ENCODE measurements at regions not wholly inside any gene's neighbourhood (a gene's known extent, or its start where the extent isn't known, plus 50 kb on each side); places are given as distances from the start of the nearest gene placed in this dataset.

DNA sequence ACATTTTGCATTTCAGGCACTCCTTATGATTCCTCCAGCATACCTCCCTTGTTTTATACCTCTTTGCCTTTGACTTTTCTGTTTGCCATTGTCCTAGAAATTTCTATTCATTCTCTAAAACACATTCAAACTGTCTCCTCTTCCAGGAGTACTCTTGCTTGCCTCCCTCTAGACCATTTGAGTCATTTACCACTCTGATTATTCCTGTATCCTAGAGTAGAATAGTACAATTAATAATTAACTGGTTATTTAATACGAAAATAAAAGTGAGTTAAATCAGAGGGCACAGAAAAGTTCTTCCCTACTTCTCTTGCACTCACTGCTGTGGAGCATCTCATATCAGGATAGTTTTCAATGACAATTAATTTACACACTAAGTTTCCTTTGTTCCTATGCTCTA, 290.2 kb upstream of the RORA start:
- no peak overlapping the region for H3K23ac ChIP-seq (ENCODE audit: insufficient read length, low read depth, low read length)
- H3K56ac ChIP-seq (ENCODE audit: insufficient read length, low read depth, low read length): no peak overlapping the region
- H3K27ac ChIP-seq (ENCODE audit: insufficient read length, low read depth, low read length): no peak overlapping the region
- peaks cover 4% of the 10 kb centered on the region; the same call in 1 of the 2 replicates for H3K4me1 ChIP-seq (ENCODE audit: insufficient read depth, low read length)
- no peaks in the 10 kb centered on the region for H3K27me3 ChIP-seq (ENCODE audit: insufficient read depth, low read length)
- no peak for DNase-seq
- no peak overlapping the region for H3K14ac ChIP-seq (ENCODE audit: insufficient read depth, low read length)
- Mint-ChIP-seq H3K4me3 (no peak overlapping the region), H3K27me3 (ENCODE audit: low read depth) (no peaks in the 10 kb centered on the region), H3K36me3 (ENCODE audit: insufficient read depth in 1 of 3, low read depth in 3 of 3) (no peaks in the 10 kb centered on the region), H3K4me1 (peaks cover 15 to 19% of the 10 kb centered on the region in 2 experiments), H3K9me3 (no peaks in the 10 kb centered on the region), H3K27ac (peak overlapping the region in 1 of 3 experiments; percentile 30; a peak in 1 of 7 replicates)
- no peak overlapping the region for H3K18ac ChIP-seq (ENCODE audit: insufficient read length, low read depth, low read length)
- H4K8ac ChIP-seq (replicated peaks; ENCODE audit: insufficient read length, low read depth, low read length): no peak overlapping the region
- no CpG with 5 or more reads among the region's 1 CpG for WGBS (ENCODE audit: extremely low coverage, insufficient read length, low lambda C conversion rate)
- H2BK15ac ChIP-seq (ENCODE audit: low read depth, low read length): no peak overlapping the region
- no peak overlapping the region for H2BK5ac ChIP-seq (ENCODE audit: insufficient read length, low read length)
- H2BK20ac ChIP-seq (ENCODE audit: low read depth, low read length, poor library complexity, severe bottlenecking): no peak overlapping the region
- H3K79me1 ChIP-seq (ENCODE audit: insufficient read depth, low read depth, low read length, poor library complexity, severe bottlenecking): no peaks in the 10 kb centered on the region
- no peak overlapping the region for H2BK12ac ChIP-seq (ENCODE audit: insufficient read length, low read depth, low read length)
- no peak overlapping the region for H4K5ac ChIP-seq (ENCODE audit: insufficient read length, low read depth, low read length)
- no peaks in the 10 kb centered on the region for H3K23me2 ChIP-seq (ENCODE audit: insufficient read length, low read depth, low read length, poor library complexity, severe bottlenecking)
- H3K9me3 ChIP-seq (ENCODE audit: control insufficient read depth, low read depth, low read length): no peaks in the 10 kb centered on the region
- TF ChIP-seq, protein P1, sequence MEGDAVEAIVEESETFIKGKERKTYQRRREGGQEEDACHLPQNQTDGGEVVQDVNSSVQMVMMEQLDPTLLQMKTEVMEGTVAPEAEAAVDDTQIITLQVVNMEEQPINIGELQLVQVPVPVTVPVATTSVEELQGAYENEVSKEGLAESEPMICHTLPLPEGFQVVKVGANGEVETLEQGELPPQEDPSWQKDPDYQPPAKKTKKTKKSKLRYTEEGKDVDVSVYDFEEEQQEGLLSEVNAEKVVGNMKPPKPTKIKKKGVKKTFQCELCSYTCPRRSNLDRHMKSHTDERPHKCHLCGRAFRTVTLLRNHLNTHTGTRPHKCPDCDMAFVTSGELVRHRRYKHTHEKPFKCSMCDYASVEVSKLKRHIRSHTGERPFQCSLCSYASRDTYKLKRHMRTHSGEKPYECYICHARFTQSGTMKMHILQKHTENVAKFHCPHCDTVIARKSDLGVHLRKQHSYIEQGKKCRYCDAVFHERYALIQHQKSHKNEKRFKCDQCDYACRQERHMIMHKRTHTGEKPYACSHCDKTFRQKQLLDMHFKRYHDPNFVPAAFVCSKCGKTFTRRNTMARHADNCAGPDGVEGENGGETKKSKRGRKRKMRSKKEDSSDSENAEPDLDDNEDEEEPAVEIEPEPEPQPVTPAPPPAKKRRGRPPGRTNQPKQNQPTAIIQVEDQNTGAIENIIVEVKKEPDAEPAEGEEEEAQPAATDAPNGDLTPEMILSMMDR (conservative IDR thresholded peaks at IDR 0.05): no peak
- H3T11ph ChIP-seq (ENCODE audit: low read length): no peak overlapping the region
- no peak overlapping the region for H3K4ac ChIP-seq (ENCODE audit: low read depth, low read length)
- no peaks in the 10 kb centered on the region for H4K20me1 ChIP-seq (ENCODE audit: control insufficient read depth, insufficient read depth, insufficient read length)
- H2AK5ac ChIP-seq (ENCODE audit: insufficient read length, low read length): no peak overlapping the region
- no peak overlapping the region for H3K4me2 ChIP-seq (ENCODE audit: insufficient read depth, insufficient read length, low read length)
- H3K79me2 ChIP-seq (ENCODE audit: insufficient read depth, low read length): no peaks in the 10 kb centered on the region
- H3K9ac ChIP-seq (ENCODE audit: extremely low read depth, insufficient read length, low read length): no peak overlapping the region
- no peak overlapping the region for H2AFZ ChIP-seq (ENCODE audit: low read length)
- no peak overlapping the region for H2BK120ac ChIP-seq (ENCODE audit: low read depth, low read length, poor library complexity, severe bottlenecking)
- H4K91ac ChIP-seq (ENCODE audit: insufficient read length, low read depth, low read length): no peak overlapping the region
